Endothelial cell of umbilical vein (primary cell): ENCODE measurements at regions not wholly inside any gene's neighbourhood (a gene's known extent, or its start where the extent isn't known, plus 50 kb on each side); places are given as distances from the start of the nearest gene placed in this dataset.

Source experiments
- POLR2AphosphoS5 ChIP-seq: IDR thresholded peaks from 2 replicates; pipeline ENCODE4 v1.6.1; 2012; ENCODE audit warnings: low read depth, mild to moderate bottlenecking, control low read depth, low read length, moderate library complexity; ENCODE audit not compliant: insufficient read depth
- TF ChIP-seq, protein P1 (sequence below), 2 donors: IDR thresholded peaks; 1 replicate in 1 of 2; 2 replicates in 1 of 2; pipeline ENCODE4 v1.5.1; 2011; ENCODE audit warnings: low read length in 2 of 2, mild to moderate bottlenecking in 2 of 2, moderate library complexity in 2 of 2, control low read depth in 1 of 2, inconsistent platforms in 1 of 2, low read depth in 1 of 2; ENCODE audit not compliant: insufficient read depth in 1 of 2; ENCODE audit errors: extremely low read depth in 1 of 2

- TF ChIP-seq, protein P1, sequence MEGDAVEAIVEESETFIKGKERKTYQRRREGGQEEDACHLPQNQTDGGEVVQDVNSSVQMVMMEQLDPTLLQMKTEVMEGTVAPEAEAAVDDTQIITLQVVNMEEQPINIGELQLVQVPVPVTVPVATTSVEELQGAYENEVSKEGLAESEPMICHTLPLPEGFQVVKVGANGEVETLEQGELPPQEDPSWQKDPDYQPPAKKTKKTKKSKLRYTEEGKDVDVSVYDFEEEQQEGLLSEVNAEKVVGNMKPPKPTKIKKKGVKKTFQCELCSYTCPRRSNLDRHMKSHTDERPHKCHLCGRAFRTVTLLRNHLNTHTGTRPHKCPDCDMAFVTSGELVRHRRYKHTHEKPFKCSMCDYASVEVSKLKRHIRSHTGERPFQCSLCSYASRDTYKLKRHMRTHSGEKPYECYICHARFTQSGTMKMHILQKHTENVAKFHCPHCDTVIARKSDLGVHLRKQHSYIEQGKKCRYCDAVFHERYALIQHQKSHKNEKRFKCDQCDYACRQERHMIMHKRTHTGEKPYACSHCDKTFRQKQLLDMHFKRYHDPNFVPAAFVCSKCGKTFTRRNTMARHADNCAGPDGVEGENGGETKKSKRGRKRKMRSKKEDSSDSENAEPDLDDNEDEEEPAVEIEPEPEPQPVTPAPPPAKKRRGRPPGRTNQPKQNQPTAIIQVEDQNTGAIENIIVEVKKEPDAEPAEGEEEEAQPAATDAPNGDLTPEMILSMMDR (IDR thresholded peaks at IDR 0.05; ENCODE audit: extremely low read depth in 1 of 2, insufficient read depth in 1 of 2, low read depth in 1 of 2, low read length in 2 of 2), result no peak
- no peak for TF ChIP-seq POLR2AphosphoS5
Observed at GRCh38 chr4:34854451-34854850, 1389.9 kb downstream of the ARAP2 start.
